ENCODE measurements at regions not wholly inside any gene's neighbourhood (a gene's known extent, or its start where the extent isn't known, plus 50 kb on each side); places are given as distances from the start of the nearest gene placed in this dataset.
A peak's percentile ranks its signal among the peaks of the same experiment; 100 is the strongest.

DNA sequence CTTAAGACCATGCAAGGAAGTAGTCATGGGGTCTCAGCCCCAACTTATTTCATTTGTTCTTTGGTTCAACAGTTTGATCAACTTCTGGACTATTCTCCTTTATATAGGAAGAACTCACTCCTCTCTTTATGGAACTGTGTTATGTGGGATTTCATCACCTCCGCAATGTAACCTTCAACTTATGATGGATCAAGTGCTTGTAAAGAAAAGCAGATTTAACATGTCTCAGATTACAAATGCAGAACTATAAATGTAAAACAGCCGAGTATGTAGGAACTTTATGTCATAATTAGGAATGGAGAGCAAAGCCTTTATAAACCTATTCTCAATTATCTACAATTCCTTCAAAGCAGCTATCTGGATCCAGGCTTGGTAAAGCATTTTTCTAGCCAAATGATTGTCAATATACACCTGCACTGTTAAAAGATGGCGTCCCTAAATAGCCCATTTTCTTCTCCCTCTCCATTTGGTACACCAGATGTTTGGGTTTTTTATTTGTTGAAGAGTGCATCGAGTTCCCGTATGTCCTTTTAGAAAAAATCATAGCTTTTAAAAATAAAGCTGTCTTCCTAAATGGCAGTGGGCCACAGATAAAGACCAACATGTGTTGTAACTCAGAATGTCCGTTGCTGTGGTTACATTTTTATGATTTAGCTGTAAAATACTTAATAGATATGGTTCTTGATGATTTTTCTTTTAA is 985.1 kb upstream of the SLC35B3 start:
- no peak for DNase-seq (ENCODE audit: low spot score)
- in situ Hi-C loops (cut with HindIII; ENCODE audit: low sequenced_read_pairs): no loop called here

DNA sequence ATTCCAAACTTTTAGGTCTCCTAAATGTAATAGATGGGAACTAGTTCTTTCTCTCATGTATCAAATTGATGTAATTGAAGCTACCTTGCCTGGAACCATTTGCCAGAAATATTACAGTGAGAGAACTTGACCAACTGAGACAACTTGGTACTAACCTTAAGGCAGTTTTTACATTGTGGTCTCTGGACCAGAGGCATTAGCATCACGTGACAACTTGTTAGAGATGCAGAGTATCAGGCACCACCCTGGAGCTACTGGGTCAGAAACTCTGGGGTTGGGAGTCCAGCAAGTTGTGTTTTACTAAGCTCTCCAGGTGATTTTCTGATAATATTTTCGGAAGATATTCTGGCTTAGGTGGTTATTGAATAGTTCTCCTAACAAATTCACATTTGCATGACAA is 982.1 kb upstream of the SLC35B3 start:
- DNase-seq (ENCODE audit: low spot score): no peak
- in situ Hi-C loops (cut with HindIII; ENCODE audit: low sequenced_read_pairs): no loop called here

- peak; percentile 12 for DNase-seq (ENCODE audit: low spot score)
- in situ Hi-C loops (cut with HindIII; ENCODE audit: low sequenced_read_pairs): no loop called here
Measured at GRCh38 chr6:9412951-9413559, 977.7 kb upstream of the SLC35B3 start.

GRCh38 chr6:9409126-9409525 is 973.8 kb upstream of the SLC35B3 start:
- no peak for DNase-seq (ENCODE audit: low spot score)
- in situ Hi-C loops (cut with HindIII; ENCODE audit: low sequenced_read_pairs): no loop called here

DNA sequence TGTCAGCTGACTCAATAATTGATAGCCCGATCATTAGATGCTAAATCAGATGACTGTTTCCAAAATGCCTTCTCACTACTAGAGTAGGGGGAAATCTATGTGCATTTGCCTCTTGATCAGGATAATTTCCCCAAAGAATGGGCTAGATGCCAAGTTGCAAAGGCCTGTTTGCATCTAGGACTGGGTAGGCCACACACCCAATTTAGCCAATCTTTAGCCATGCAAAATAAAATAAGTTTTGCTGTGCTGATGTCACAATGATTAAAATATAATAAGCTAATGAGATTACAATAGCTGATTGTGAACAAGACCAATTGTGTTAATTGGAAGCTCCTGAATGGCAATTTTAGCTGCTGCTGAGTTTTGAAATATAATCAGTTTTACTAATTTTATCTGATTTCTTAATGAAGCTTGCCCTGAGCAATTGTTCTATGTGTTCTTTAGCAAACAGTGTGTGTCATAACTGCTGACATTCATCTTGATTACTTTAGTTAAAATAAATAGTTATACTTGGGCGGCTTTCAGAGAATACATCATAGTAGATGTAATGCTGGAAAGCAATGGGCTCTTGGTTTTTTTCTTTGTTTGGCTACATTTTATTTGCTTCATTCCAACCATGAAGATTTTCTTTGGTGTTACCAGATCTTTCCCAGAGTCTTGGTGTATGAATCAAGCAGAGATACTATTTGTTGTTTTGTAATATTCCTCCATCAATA is 973.2 kb upstream of the SLC35B3 start:
- DNase-seq (ENCODE audit: low spot score): no peak
- in situ Hi-C loops (cut with HindIII; ENCODE audit: low sequenced_read_pairs): no loop called here

GRCh38 chr6:9405825-9406224 is 970.5 kb upstream of the SLC35B3 start:
- in situ Hi-C loops (cut with HindIII; ENCODE audit: low sequenced_read_pairs): no loop called here

DNA sequence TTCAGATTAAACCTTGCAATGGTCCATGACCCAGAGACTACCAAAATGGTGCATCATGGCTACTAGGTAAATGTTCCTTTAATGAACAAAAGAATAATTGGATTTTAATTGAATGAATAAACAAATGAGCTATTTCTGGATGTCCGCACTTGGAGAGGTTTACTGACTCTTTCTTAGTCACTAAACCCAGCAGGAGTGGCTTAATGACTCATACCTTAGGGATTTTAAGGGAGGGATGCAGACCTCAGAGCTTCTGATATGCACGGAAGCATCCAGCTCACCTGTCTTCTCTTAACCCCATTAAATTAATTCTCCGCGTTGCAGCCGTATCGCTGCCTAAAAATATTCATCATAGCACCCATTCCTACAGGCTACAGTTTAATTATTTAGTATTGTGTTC is 970.0 kb upstream of the SLC35B3 start:
- no peak for DNase-seq (ENCODE audit: low spot score)
- in situ Hi-C loops (cut with HindIII; ENCODE audit: low sequenced_read_pairs): no loop called here

More at GRCh38 chr6:9405825-9406224, 970.5 kb upstream of the SLC35B3 start:
- no peak for DNase-seq (ENCODE audit: low spot score)

DNA sequence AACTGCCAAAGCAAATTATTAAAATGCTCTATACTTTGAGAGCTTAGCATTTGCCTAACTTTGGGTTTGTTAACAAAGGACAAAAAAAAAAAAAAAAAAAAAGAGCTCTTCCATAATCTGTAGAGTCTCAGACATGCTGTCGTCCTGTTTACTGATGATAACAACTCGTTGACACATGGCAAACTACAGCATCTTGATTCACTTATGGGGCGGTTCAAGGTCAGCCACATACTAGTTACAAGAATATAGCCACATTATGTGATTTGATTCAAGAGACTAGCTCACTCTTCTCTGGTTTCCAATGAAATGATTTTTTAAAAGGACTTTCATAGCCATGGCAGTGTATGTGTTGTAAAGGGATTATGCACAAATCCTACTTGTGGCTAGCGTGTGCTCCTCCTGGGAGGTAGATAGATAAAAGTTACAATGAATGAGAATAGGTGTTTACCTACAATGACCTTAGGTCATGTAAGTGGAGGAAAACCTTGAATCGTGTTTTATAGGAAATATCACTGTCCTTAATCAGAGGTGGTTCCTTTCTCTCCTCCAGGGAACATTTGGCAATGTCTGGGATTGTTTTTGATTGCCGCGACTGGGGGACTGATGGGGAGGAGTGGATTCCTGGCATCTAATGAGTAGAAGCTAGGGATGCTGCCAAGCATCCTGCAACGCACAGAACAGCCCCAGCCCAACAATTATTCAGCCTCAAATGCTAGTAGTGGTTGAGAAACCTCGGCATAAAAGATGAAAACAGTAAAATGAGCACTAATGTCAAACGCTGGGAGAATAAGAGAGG is 969.2 kb upstream of the SLC35B3 start:
- in situ Hi-C loops (cut with HindIII; ENCODE audit: low sequenced_read_pairs): no loop called here
- DNase-seq (ENCODE audit: low spot score): no peak

DNA sequence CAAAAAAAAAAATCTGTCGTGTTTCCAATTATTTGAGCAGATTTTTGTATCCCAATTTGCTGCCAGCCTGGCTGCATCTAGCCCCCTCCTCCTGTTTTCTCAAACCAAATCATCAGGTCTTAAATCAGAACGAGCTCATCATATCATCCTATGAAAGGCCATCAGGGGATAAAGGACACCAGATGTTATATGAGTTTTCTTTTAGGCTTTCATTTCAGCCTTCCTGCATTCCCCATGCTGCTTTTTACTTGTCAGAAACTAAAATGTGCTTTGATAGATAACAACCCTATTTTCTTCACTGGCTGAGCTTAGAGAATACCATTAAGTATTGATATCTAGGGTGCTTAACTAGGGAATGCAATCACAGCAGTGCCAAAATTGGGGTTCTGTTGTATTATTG is 968.4 kb upstream of the SLC35B3 start:
- DNase-seq (ENCODE audit: low spot score): no peak
- in situ Hi-C loops (cut with HindIII; ENCODE audit: low sequenced_read_pairs): no loop called here

- in situ Hi-C loops (cut with HindIII; ENCODE audit: low sequenced_read_pairs): no loop called here
Measured at GRCh38 chr6:9401960-9402359, 966.6 kb upstream of the SLC35B3 start.

DNA sequence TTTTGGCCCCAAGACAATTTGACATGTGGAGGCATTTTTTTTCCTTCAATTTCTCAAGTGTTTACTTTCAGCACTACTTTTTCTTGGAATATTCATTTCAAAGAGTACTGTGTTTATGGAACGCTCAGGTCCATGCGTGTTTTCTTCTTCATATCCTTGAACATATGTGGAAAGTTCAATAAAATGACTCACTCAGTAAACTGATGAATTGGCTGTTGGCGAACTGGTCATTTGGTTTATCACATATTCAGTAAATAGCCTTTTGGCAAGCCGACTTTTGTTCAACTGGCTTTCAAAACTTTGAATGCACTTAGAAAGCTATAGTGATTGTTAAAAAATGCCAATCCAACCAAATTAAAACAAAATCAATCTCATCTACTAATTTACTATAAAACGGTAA is 964.6 kb upstream of the SLC35B3 start:
- in situ Hi-C loops (cut with HindIII; ENCODE audit: low sequenced_read_pairs): no loop called here
- DNase-seq (ENCODE audit: low spot score): no peak

More at GRCh38 chr6:9401960-9402359, 966.6 kb upstream of the SLC35B3 start:
- DNase-seq (ENCODE audit: low spot score): no peak

DNA sequence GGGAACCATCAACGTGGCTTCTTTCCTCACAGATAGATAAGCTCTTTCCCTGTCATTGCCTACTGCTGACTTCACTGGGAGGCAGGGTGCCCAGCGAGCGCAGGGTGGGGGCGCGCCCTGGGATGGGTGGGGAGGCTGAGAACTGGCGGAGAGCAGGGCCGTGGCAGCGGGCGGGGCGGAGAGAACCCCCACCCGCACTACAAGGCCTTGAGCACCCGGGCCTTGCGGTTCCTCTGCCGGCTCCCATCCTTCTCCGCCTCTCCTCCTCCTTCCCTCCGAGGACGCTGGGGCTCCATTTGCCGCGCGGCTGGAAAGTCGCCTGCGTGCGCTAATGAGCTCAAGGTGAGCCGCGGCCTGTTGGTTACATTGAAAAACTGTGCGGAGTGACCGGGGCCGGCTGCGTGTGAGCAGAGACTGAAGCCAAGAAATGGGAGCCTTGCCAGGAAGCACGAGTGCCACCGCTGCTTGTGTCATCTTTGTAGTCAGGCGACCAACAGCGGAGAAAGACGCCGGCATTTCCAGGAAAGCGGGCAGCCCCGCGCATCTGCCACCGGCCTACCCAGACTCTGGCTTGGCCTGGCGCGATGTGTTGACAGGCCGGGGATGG is 963.5 kb upstream of the SLC35B3 start:
- in situ Hi-C loops (cut with HindIII; ENCODE audit: low sequenced_read_pairs): no loop called here
- no peak for DNase-seq (ENCODE audit: low spot score)

GRCh38 chr6:9398071-9398766 is 962.9 kb upstream of the SLC35B3 start:
- no peak for DNase-seq (ENCODE audit: low spot score)
- in situ Hi-C loops (cut with HindIII; ENCODE audit: low sequenced_read_pairs): no loop called here

- no peak for DNase-seq (ENCODE audit: low spot score)
- in situ Hi-C loops (cut with HindIII; ENCODE audit: low sequenced_read_pairs): no loop called here
Measured at GRCh38 chr6:9388596-9388995, 953.3 kb upstream of the SLC35B3 start.

GRCh38 chr6:9380568-9380967 is 945.2 kb upstream of the SLC35B3 start:
- DNase-seq (ENCODE audit: low spot score): no peak
- in situ Hi-C loops (cut with HindIII; ENCODE audit: low sequenced_read_pairs): no loop called here

DNA sequence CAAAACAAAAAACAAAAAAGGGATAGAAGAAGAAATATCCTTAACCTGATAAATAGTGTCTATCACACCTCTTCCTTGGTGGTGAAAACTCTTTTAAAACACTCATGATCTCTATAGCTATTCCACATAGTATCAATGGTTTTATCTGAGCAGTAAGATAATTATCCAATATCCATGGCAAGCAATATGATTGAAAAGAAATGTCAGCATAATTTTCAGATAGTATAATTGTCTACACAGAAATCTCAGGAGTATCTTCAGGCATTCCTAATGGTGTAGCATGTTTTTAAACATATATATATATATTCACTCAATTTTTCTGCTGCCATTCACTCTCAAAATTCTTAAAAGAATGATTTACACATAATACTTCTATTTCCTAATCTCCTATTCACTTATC is 938.0 kb upstream of the SLC35B3 start:
- in situ Hi-C loops (cut with HindIII; ENCODE audit: low sequenced_read_pairs): no loop called here
- DNase-seq (ENCODE audit: low spot score): no peak

DNA sequence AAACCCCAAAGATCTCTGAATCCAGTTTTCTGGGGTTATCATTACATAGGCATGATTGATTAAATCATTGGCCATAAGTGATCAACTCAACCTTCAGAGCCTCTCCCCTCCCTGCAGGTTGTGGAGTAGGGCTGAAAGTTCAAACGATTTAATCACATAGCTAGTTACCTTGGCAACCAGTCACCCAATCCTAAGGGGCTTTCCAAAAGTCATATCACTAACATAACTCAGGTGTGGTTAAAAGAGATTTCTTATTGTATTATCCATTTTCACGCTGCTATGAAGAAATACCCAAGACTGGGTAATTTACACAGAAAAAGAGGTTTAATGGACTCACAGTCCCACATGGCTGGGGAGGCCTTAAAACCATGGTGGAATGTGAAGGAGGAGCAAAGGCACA is 935.1 kb upstream of the SLC35B3 start:
- in situ Hi-C loops (cut with HindIII; ENCODE audit: low sequenced_read_pairs): no loop called here
- no peak for DNase-seq (ENCODE audit: low spot score)

DNA sequence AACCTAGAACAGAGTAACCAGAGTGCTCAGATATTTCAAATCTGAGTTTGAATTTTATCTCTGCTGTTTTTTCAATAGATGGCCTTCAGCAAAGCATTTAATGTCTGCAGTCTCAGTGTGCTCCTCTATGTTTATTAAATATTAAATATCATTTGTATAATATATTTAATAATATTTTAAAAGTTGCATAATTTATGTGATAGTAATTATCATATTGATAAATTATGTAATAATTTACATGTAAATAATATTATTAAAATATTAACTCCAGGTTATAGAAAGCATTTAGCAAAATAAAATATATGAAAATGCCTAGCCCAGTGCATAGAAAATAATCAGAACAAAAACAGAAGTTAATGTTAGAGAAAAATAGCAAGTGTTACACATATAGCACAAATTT is 930.0 kb upstream of the SLC35B3 start:
- in situ Hi-C loops (cut with HindIII; ENCODE audit: low sequenced_read_pairs): no loop called here
- no peak for DNase-seq (ENCODE audit: low spot score)

GRCh38 chr6:9361749-9362148 is 926.4 kb upstream of the SLC35B3 start:
- in situ Hi-C loops (cut with HindIII; ENCODE audit: low sequenced_read_pairs): no loop called here

More at GRCh38 chr6:9361749-9362148, 926.4 kb upstream of the SLC35B3 start:
- DNase-seq (ENCODE audit: low spot score): no peak

Data from G401 (cell line).